Stimulated activated CD8-positive, alpha-beta memory T cell treated with anti-CD3 and anti-CD28 coated beads, Interleukin-2, amount 100 ng/mL, for 48 hours (primary cell): ENCODE measurements at regions not wholly inside any gene's neighbourhood (a gene's known extent, or its start where the extent isn't known, plus 50 kb on each side); places are given as distances from the start of the nearest gene placed in this dataset.
"Not testable (repeated sequence)": the region's sequence is repeated elsewhere in the genome, so short reads cannot be mapped to it uniquely, and the experiment has no call there.

Experiments
- DNase-seq, 2 donors: peaks; one replicate each; pipeline ENCODE4 v3.0.0-alpha.2; 2020; ENCODE audit warnings: low read depth in 2 of 2

DNA sequence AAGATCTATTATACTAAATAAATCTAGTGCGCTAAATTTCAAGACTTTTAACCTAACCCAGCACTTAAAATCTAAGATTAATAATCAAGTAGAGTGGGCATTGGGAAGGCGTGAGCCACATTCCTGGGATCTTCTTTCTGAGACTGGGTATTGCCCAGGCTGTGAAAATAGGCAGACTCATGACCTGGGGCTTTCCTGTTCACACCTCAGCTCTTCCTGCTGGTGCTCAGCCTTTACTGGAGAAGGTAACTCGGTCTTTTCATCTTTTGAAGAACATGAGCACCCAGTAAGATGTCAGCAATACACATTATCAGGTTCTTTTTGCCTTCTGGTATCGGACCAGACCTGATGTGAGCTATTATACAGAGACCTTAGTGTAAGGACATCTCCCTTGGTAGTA is 500.5 kb downstream of the PLCL1 start:
- no peak for DNase-seq

DNA sequence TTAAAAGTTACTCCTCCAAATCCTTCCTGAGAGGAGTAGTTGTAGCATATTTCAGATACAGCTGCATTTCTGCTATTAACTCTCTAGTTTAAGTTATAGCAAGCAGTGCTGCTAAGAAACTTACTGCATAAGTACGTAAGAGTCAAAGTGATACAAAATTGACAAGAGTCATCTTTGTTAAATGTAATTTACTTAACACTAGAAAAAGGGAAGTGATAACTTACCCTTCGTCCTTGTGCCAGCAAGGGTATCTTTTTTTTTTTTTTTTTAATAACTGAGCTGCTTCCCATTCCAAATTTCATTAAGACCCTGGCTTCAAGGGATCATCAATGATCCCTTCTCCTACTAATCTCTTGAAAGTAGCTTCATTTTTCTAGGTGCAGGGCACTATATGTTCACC is 493.0 kb downstream of the PLCL1 start:
- DNase-seq = no peak

GRCh38 chr2:198296665-198297308 is 492.4 kb downstream of the PLCL1 start:
- peak; percentile 6 to 11 for DNase-seq

DNA sequence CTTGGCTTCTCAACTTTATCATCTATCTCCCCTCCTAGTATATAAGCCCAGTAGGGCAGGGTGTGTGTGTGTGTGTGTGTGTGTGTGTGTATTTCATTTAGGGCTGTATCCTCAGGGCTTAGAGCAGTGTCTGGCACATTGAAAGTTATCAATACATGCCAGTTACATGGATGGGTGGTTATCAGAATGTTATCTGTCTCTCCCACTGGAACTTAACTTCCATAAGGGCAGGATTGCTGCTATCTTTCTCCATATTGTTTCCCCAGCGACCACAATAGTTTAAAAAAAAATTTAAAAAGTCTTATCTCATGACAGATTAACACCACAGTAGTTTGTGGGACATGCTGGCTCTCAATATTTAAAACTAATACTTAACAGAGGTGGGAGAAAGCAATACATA is 488.9 kb downstream of the PLCL1 start:
- DNase-seq = no peak

- DNase-seq = no peak
Measured at GRCh38 chr2:198289811-198290210, 485.4 kb downstream of the PLCL1 start.

- DNase-seq = no peak
Measured at GRCh38 chr2:198287706-198288105, 483.3 kb downstream of the PLCL1 start.

DNA sequence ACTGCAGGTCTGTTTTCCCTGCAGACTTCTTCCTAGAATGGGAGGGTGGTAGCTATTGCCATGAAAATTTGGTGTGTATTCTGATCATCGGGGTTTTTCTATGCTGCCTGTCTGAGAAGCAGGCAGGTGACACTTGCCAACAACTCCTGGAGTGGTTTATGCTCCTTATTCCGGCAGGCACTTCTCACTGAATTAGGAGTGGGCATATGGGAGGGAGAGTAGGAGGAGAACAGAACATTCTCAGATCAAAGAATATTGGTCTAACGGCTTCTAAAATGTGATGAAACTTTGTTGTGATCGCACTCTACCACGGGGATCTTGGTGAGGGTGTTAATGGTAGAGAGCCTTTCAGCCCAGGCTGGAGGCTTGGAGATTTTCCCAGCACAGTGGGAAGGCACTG is 480.8 kb downstream of the PLCL1 start:
- DNase-seq = no peak

DNA sequence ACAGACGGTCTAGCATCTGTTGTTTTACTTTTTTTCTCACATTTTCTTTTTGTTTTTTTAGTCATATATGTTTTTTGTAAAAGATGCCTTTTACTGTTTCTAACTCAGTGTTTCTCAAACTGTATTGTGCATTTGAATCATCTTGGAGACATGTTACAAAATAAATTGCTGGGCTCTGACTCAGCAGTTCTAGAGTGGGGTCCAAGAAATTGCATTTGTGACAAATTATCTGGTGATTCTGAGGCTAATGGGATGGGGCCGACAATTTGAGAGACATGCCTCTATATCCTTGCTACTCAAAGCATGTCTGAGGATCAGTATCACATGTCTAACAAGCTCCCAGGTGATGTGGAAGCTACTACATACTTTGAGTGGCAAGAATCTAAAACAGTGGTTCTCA is 478.8 kb downstream of the PLCL1 start:
- no peak for DNase-seq

- DNase-seq = no peak
Measured at GRCh38 chr2:198282061-198282460, 477.7 kb downstream of the PLCL1 start.

- DNase-seq = no peak
Measured at GRCh38 chr2:198280145-198280544, 475.8 kb downstream of the PLCL1 start.

DNA sequence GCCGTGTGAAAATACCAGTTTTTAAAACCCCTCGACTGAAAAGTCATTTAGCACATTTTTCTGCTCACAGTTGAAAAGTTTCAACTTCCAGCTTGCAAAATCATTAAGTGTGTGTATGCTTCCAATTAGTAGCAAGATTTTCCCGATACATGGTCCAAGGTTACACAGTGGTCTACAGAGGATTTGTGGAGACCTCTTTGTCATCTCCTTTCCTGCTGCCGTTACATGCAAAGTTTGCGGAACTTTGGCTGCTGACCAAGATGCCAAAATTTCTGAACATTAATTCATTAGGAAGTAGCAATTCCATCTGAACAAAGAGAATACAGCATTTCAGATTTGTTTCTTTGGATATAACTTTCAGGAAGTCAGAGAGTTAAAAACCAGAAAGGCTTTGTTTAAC is 474.6 kb downstream of the PLCL1 start:
- no peak for DNase-seq

- DNase-seq = no peak
Measured at GRCh38 chr2:198277181-198277580, 472.8 kb downstream of the PLCL1 start.

DNA sequence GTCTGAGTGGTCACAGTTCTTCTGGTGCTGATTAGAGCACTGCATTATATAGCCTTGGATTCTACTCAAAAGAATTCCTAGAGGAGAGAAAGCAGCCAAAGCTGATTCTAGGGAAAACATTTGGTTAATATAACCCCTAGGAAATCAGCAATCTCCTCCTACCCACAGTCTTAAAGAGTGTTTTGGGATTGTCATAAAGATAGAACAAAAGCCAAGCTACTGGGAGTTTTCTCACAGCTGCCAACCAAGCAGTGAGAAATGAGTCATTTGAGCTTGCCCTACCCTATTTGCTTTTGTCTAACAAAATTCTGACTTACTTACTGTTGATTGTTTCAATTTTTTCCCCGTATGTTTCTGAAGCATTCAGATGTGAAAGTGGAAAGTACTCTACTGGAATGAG is 469.3 kb downstream of the PLCL1 start:
- no peak for DNase-seq

GRCh38 chr2:198270157-198270556 is 465.8 kb downstream of the PLCL1 start:
- not testable (repeated sequence) for DNase-seq

GRCh38 chr2:198268519-198268918 is 464.1 kb downstream of the PLCL1 start:
- DNase-seq = no peak

DNA sequence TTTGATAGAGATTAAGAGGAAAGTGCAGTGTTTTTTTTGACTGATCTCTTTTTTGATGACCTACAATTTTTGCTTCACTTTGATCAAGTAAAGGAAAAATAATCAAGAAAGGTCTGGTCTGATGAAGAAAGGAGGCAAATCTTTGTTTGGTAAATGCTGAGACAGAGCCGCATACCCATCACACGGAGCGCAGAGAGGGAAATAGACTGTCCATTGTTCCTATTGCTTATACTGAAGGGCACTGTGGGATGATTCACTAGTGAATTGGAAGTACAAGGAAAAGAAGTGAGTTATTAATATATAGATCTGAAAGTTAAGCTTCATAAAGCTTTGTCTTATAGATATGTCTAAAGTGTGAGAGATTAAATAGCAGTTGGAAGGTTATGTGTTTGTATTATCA is 455.1 kb downstream of the PLCL1 start:
- DNase-seq = no peak

DNA sequence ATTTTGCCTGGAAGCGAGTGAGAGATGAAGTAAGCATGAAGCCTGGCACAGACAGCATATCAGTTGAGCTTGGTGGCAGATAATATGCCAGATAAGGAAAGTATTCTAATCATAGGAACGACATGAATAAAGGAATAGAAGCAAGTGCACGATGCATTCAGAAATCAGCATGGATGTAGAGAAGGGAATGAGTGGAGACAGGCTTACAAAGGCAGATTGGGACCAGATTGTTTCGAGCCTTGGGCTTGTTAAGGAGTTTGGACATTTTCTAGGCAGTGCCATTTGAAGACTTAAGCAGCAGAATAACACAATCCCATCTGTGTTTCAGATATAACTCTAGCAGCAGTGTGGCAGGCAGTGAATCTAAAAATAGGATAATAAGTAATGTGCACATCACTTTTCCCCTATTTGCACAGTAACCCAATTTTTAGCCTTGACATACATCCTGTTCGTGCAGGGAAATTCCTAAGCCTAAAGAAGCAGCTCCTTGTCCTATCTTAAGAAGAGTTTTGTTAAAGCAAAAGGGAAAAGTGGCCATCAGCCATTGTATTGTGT is 450.2 kb downstream of the PLCL1 start:
- no peak for DNase-seq

- DNase-seq = no peak
Measured at GRCh38 chr2:198253995-198254394, 449.6 kb downstream of the PLCL1 start.

GRCh38 chr2:198252472-198252871 is 448.1 kb downstream of the PLCL1 start:
- DNase-seq = no peak

GRCh38 chr2:198242093-198242492 is 437.7 kb downstream of the PLCL1 start:
- no peak for DNase-seq

GRCh38 chr2:198238429-198238828 is 434.0 kb downstream of the PLCL1 start:
- DNase-seq = no peak

- DNase-seq = no peak
Measured at GRCh38 chr2:198236338-198236737, 431.9 kb downstream of the PLCL1 start.

DNA sequence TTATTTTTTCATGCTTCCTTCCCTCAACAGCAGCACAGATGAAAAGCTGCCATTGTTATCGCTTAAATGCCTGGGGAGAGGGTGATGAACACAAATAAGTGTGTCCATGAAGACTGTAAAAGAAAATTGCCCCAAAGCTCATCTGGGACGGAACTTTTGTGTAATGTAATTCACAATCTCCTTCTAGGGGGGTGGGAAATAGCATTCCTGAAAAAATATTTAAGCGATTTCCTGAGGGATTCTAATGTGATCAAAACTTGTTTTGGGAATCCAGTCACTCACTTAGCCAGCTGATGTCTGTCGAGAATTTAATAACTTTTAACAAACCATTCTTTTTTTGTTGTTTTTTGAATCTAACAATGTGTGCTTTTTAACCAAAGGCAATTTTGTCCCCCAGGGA is 427.9 kb downstream of the PLCL1 start:
- DNase-seq = no peak

- DNase-seq = no peak
Measured at GRCh38 chr2:198231562-198231961, 427.2 kb downstream of the PLCL1 start.
